OCI-LY7 (cell line): ENCODE measurements at regions not wholly inside any gene's neighbourhood (a gene's known extent, or its start where the extent isn't known, plus 50 kb on each side); places are given as distances from the start of the nearest gene placed in this dataset.

Source experiments
- BruUV-seq: library from RNA; stranded (reverse); fragments of 400-500 nt; replicated peaks from 2 replicates; lab custom pipeline; 2021; lab: Mats Ljungman, UMichigan
- CTCF ChIA-PET: fragments of 300-600 bp; sonication (Branson Sonifier 250); formaldehyde crosslinking; loops from one replicate; lab custom pipeline; 2022; ENCODE audit warnings: antibody characterized with exemption; ENCODE audit not compliant: unreplicated experiment; lab: Charles Lee
- POLR2A ChIA-PET: fragments of 300-600 bp; sonication (Branson Sonifier 250); formaldehyde crosslinking; loops from one replicate; lab custom pipeline; 2022; ENCODE audit warnings: antibody characterized with exemption; lab: Charles Lee
- DNase-seq: peaks from one replicate; pipeline ENCODE4 v3.0.0-alpha.2; 2015; ENCODE audit warnings: low spot score
- H2AFZ ChIP-seq: fragments of 200-600 bp; sonication (generic), shearing (Covaris generic); 2 replicates; pipeline ENCODE4 v1.6.1; 2014; ENCODE audit warnings: mild to moderate bottlenecking, antibody characterized with exemption, low read length, moderate library complexity
- H3K27ac ChIP-seq: fragments of 200-600 bp; sonication (generic); 2 replicates; pipeline ENCODE4 v1.5.1; 2014; ENCODE audit warnings: mixed run types, low read depth, mild to moderate bottlenecking, moderate library complexity, low read length, inconsistent platforms; ENCODE audit not compliant: poor library complexity, severe bottlenecking
- H3K36me3 ChIP-seq: fragments of 200-600 bp; sonication (generic); 2 replicates; pipeline ENCODE4 v1.6.1; 2014; ENCODE audit warnings: mild to moderate bottlenecking, antibody characterized with exemption, low read length, moderate library complexity, mixed read lengths; ENCODE audit not compliant: insufficient read depth
- H3K4me1 ChIP-seq: fragments of 200-600 bp; sonication (generic); 2 replicates; pipeline ENCODE4 v1.5.1; 2014; ENCODE audit warnings: mild to moderate bottlenecking, low read length; ENCODE audit not compliant: insufficient read depth, poor library complexity, severe bottlenecking
- H3K4me2 ChIP-seq: fragments of 200-600 bp; sonication (generic); 2 replicates; pipeline ENCODE4 v1.6.1; 2014; ENCODE audit warnings: mild to moderate bottlenecking, low read length
- H3K4me3 ChIP-seq: fragments of 200-600 bp; sonication (generic); 2 replicates; pipeline ENCODE4 v1.5.1; 2014; ENCODE audit warnings: mild to moderate bottlenecking, low read depth, low read length; ENCODE audit not compliant: poor library complexity, severe bottlenecking
- H3K79me2 ChIP-seq: fragments of 200-600 bp; sonication (generic); 2 replicates; pipeline ENCODE4 v1.6.1; 2016; ENCODE audit warnings: low read depth, mild to moderate bottlenecking, low read length, moderate library complexity, mixed read lengths; ENCODE audit not compliant: insufficient read depth
- H3K9me2 ChIP-seq: fragments of 200-600 bp; sonication (generic); 2 replicates; pipeline ENCODE4 v1.6.1; 2016; ENCODE audit warnings: mild to moderate bottlenecking, low read length, mixed read lengths; ENCODE audit not compliant: insufficient read depth
- H3K9me3 ChIP-seq: fragments of 200-600 bp; sonication (generic); 2 replicates; pipeline ENCODE4 v1.6.1; 2014; ENCODE audit warnings: mild to moderate bottlenecking, mixed run types, low read length, mixed read lengths
- H4K20me1 ChIP-seq: fragments of 200-600 bp; sonication (generic); 2 replicates; pipeline ENCODE4 v1.6.1; 2014; ENCODE audit warnings: mild to moderate bottlenecking, antibody characterized with exemption, low read length, moderate library complexity, mixed read lengths; ENCODE audit not compliant: insufficient read depth
- EZH2phosphoT487 ChIP-seq: fragments of 200-600 bp; sonication (generic); IDR thresholded peaks from 2 replicates; pipeline ENCODE4 v1.6.1; 2018; ENCODE audit warnings: low read depth, borderline replicate concordance, mild to moderate bottlenecking, mixed run types, antibody characterized with exemption, low read length, moderate library complexity, mixed read lengths
- intact Hi-C: fragments of 100-400 bp; cut with micrococcal nuclease; formaldehyde crosslinking; loops from one replicate; pipeline ENCODE4 v1.10.0; 2022; ENCODE audit not compliant: unreplicated experiment
- TF ChIP-seq, protein P1 (sequence below): fragments of 200-600 bp; sonication (generic); conservative IDR thresholded peaks from 2 replicates; pipeline ENCODE4 v1.5.1; 2014; ENCODE audit warnings: mild to moderate bottlenecking, antibody characterized with exemption, low read length, moderate library complexity, mixed read lengths

DNA sequence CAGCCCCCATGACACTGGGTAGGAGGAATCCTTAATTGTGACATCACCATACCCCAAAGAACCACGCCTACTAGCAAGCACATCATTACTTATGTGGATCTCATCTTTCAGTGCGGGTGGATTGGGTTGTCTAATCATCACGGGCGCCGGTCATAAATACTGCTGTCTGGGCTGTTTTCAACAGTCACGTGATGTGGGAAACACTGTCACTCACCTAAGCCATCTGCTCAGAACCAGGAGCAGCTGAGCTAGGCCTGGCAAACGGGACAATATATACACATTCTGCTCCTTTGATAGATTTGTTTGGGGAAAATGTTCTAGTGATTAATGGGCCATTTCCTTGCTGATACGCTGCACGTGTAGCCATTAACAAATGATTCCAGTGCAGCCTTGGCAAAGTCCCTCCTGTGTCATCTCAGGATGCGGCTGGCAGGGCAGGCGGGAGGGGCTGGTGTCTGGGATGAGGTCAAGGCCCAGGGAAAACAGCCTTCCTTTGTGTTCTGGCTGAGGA is 145.9 kb upstream of the COPS8 start:
- Histone ChIP-seq H3K27ac (no peak overlapping the region), H3K4me1 (no peaks in the 10 kb centered on the region), H2AFZ (no peak overlapping the region), H3K9me3 (no peaks in the 10 kb centered on the region), H3K4me3 (no peak overlapping the region), H3K79me2 (no peaks in the 10 kb centered on the region), H3K9me2 (no peaks in the 10 kb centered on the region), H3K4me2 (no peak overlapping the region), H4K20me1 (no peaks in the 10 kb centered on the region), H3K36me3 (no peaks in the 10 kb centered on the region)
- no TSS peak for BruUV-seq
- POLR2A ChIA-PET = no interaction called here
- DNase-seq = no peak
- TF ChIP-seq EZH2phosphoT487 = no peak
- TF ChIP-seq, protein P1, sequence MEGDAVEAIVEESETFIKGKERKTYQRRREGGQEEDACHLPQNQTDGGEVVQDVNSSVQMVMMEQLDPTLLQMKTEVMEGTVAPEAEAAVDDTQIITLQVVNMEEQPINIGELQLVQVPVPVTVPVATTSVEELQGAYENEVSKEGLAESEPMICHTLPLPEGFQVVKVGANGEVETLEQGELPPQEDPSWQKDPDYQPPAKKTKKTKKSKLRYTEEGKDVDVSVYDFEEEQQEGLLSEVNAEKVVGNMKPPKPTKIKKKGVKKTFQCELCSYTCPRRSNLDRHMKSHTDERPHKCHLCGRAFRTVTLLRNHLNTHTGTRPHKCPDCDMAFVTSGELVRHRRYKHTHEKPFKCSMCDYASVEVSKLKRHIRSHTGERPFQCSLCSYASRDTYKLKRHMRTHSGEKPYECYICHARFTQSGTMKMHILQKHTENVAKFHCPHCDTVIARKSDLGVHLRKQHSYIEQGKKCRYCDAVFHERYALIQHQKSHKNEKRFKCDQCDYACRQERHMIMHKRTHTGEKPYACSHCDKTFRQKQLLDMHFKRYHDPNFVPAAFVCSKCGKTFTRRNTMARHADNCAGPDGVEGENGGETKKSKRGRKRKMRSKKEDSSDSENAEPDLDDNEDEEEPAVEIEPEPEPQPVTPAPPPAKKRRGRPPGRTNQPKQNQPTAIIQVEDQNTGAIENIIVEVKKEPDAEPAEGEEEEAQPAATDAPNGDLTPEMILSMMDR = no peak
- intact Hi-C loops = no loop called here
- CTCF ChIA-PET = no interaction called here

DNA sequence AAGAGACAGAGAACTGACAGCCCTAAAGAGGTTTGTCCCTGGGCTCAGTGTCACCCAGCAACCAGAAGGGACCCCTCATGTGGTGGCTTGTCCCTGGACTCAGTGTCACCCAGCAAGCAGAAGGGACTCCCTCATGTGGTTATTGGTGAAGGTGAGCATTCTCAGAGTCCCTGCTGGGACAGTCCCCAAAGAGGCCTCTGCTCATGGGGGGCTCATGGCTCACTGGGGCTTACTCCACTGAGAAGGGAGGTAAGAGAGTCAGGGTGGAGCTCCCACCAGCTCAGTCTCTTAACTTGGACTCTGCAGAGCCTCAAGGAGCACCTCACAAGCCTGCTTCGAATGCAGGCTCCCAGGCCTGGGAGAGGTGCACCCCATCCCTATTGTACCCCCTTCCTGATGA is 145.2 kb upstream of the COPS8 start:
- H3K79me2 ChIP-seq = no peaks in the 10 kb centered on the region
- intact Hi-C loops = no loop called here
- POLR2A ChIA-PET = no interaction called here
- no peak for DNase-seq
- no peaks in the 10 kb centered on the region for H3K9me2 ChIP-seq
- H2AFZ ChIP-seq = no peak overlapping the region
- H4K20me1 ChIP-seq = no peaks in the 10 kb centered on the region
- CTCF ChIA-PET = no interaction called here
- no TSS peak for BruUV-seq
- TF ChIP-seq, protein P1 = no peak
- no peak for TF ChIP-seq EZH2phosphoT487
- H3K4me2 ChIP-seq = no peak overlapping the region
- no peak overlapping the region for H3K27ac ChIP-seq
- no peaks in the 10 kb centered on the region for H3K36me3 ChIP-seq
- H3K4me1 ChIP-seq = no peaks in the 10 kb centered on the region
- H3K9me3 ChIP-seq = no peaks in the 10 kb centered on the region
- H3K4me3 ChIP-seq = no peak overlapping the region

DNA sequence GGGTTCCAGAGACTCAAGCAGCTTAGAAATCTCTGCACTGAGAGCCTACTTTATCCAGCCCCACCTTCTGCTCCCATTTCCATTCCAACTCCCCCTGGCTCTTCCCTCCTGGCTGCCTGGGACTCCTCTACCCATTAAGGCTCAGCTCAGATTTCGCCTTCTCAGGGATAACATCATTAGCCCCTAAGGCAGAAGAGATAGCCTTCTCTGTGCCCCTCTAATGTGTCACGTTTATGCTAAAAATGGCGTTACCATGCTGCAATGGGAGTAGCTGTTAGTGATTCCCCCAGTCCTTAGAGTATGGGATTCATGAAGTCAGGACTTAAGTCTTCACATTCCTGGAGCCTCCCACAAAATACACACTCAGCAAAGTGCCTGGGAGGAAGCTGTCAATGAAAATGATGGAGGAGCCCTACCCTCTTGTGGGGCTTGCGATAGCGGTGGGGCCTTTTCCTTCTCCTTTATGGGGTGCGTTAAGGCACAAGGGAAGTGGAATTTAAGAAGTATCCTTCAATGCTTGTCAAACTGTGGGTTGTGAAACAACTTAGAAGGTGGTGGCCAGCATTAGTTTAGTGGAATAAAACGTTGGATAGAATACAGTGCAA is 144.7 kb upstream of the COPS8 start:
- ChIA-PET CTCF (no interaction called here), POLR2A (interaction anchor here (0.5 kb wide), 1 partner anchor 1022 kb away, joined by 5 read pairs; no protein-coding TSS in a partner anchor)
- Histone ChIP-seq H3K9me2 (no peaks in the 10 kb centered on the region), H2AFZ (no peak overlapping the region), H3K4me3 (no peak overlapping the region), H3K36me3 (no peaks in the 10 kb centered on the region), H3K4me1 (no peaks in the 10 kb centered on the region), H3K27ac (no peak overlapping the region), H3K4me2 (no peak overlapping the region), H3K9me3 (no peaks in the 10 kb centered on the region), H3K79me2 (no peaks in the 10 kb centered on the region), H4K20me1 (no peaks in the 10 kb centered on the region)
- intact Hi-C loops = no loop called here
- DNase-seq = no peak
- no TSS peak for BruUV-seq
- TF ChIP-seq, protein P1 = no peak
- no peak for TF ChIP-seq EZH2phosphoT487
